ENCODE measurements at regions not wholly inside any gene's neighbourhood (a gene's known extent, or its start where the extent isn't known, plus 50 kb on each side); places are given as distances from the start of the nearest gene placed in this dataset.

- no peak for TF ChIP-seq CTCF (IDR thresholded peaks at IDR 0.05)
- TF ChIP-seq ELK1 (IDR thresholded peaks at IDR 0.05; ENCODE audit: low read depth, low read length) = no peak
- no peak for TF ChIP-seq RAD21 (conservative IDR thresholded peaks at IDR 0.05 in 1 of 2, IDR thresholded peaks at IDR 0.05 in 1 of 2)
- no peak for TF ChIP-seq BHLHE40 (IDR thresholded peaks at IDR 0.05; ENCODE audit: low read depth, low read length)
- TF ChIP-seq POLR2A (IDR thresholded peaks at IDR 0.05; ENCODE audit: low read length) = no peak
- TF ChIP-seq NR3C1 (IDR thresholded peaks at IDR 0.05) = no peak
- no peak for TF ChIP-seq ZSCAN20 (CRISPR knock-in tag; IDR thresholded peaks at IDR 0.05)
Observed at GRCh38 chr5:4949108-4949507, 191.0 kb upstream of the ADAMTS16 start.
